Neural progenitor cell (in vitro differentiated cells): ENCODE measurements at regions not wholly inside any gene's neighbourhood (a gene's known extent, or its start where the extent isn't known, plus 50 kb on each side); places are given as distances from the start of the nearest gene placed in this dataset.
A peak's percentile ranks its signal among the peaks of the same experiment; 100 is the strongest.

Experiments used
- DNase-seq: peaks from one replicate; pipeline ENCODE4 v3.0.0-alpha.2; 2016; ENCODE audit warnings: low spot score
- H2AFZ ChIP-seq: fragments of 200-600 bp; sonication (generic); replicated peaks from 2 replicates; pipeline ENCODE4 v1.6.1; 2016; ENCODE audit warnings: antibody characterized with exemption
- H3F3A ChIP-seq: fragments of 200-600 bp; sonication (generic); 2 replicates; pipeline ENCODE4 v1.6.1; 2016; ENCODE audit warnings: antibody characterized with exemption, low read depth
- H3K27ac ChIP-seq: fragments of 200-600 bp; sonication (generic); 2 replicates; pipeline ENCODE4 v1.5.1; 2016; ENCODE audit warnings: mild to moderate bottlenecking
- H3K27me3 ChIP-seq: fragments of 200-600 bp; sonication (generic); 2 replicates; pipeline ENCODE4 v1.6.1; 2016; ENCODE audit warnings: mild to moderate bottlenecking, moderate library complexity
- H3K36me3 ChIP-seq: fragments of 200-600 bp; sonication (generic); 2 replicates; pipeline ENCODE4 v1.5.1; 2016
- H3K4me1 ChIP-seq: fragments of 200-600 bp; sonication (generic); 2 replicates; pipeline ENCODE4 v1.6.1; 2016; ENCODE audit warnings: mixed run types
- H3K4me2 ChIP-seq: fragments of 200-600 bp; sonication (generic); 2 replicates; pipeline ENCODE4 v1.6.1; 2016
- H3K4me3 ChIP-seq: fragments of 200-600 bp; sonication (generic); 2 replicates; pipeline ENCODE4 v1.5.1; 2016
- H3K79me2 ChIP-seq: fragments of 200-600 bp; sonication (generic); 2 replicates; pipeline ENCODE4 v1.6.1; 2016; ENCODE audit warnings: low read depth
- H3K9ac ChIP-seq: fragments of 200-600 bp; sonication (generic); 2 replicates; pipeline ENCODE4 v1.6.1; 2016
- H3K9me3 ChIP-seq: fragments of 200-600 bp; sonication (generic); 2 replicates; pipeline ENCODE4 v1.5.1; 2016; ENCODE audit warnings: low read depth
- H4K20me1 ChIP-seq: fragments of 200-600 bp; sonication (generic); 2 replicates; pipeline ENCODE4 v1.6.1; 2016; ENCODE audit warnings: low read depth
- H3K27ac Mint-ChIP-seq: 3 replicates; pipeline ENCODE4 v1.8.0; 2021; ENCODE audit warnings: mixed read lengths
- H3K27me3 Mint-ChIP-seq: 2 replicates; pipeline ENCODE4 v1.8.0; 2022; ENCODE audit warnings: low read depth, mild to moderate bottlenecking, inconsistent platforms, moderate library complexity, mixed read lengths; ENCODE audit not compliant: insufficient read depth
- H3K36me3 Mint-ChIP-seq: 3 replicates; pipeline ENCODE4 v1.8.0; 2021; ENCODE audit warnings: mixed read lengths
- H3K4me1 Mint-ChIP-seq: 3 replicates; pipeline ENCODE4 v1.8.0; 2021; ENCODE audit warnings: mixed read lengths
- H3K4me3 Mint-ChIP-seq: 3 replicates; pipeline ENCODE4 v1.8.0; 2021; ENCODE audit warnings: mild to moderate bottlenecking, moderate library complexity, mixed read lengths
- H3K9me3 Mint-ChIP-seq: 3 replicates; pipeline ENCODE4 v1.8.0; 2020; ENCODE audit warnings: mixed read lengths
- EZH2 ChIP-seq: fragments of 200-600 bp; sonication (generic); IDR thresholded peaks from 2 replicates; pipeline ENCODE4 v1.6.1; 2017; ENCODE audit warnings: antibody characterized with exemption, mild to moderate bottlenecking, moderate library complexity
- EZH2phosphoT487 ChIP-seq: fragments of 200-600 bp; sonication (generic); IDR thresholded peaks from 2 replicates; pipeline ENCODE4 v1.6.1; 2017; ENCODE audit warnings: antibody characterized with exemption
- TF ChIP-seq, protein P1 (sequence below): fragments of 200-600 bp; sonication (generic); IDR thresholded peaks from 2 replicates; pipeline ENCODE4 v1.5.1; 2017; ENCODE audit warnings: antibody characterized with exemption, mild to moderate bottlenecking

DNA sequence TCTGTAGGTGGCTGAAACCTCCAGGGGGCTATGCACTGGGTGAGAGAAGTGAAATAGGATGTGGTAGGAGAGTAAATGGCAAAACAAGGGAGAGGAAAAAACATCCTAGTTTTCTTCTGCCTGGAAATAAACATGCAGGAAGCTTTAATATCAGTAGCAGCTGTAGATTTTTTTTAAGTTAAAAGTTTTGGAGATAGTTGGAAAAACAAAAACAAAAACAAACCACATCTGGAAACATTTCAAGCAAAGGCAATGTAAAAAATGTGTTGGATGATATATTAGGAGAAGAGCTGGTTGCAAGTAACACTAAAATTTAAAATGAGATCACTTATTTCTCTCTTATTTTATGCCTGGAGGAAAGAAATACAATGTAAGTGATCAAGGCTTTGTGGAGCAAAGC lies 388.0 kb downstream of the SPRY1 start:
- Histone ChIP-seq H3K79me2 (no peaks in the 10 kb centered on the region), H3K9ac (no peak overlapping the region), H3K27ac (peak overlapping the region; percentile 81), H2AFZ (no peak overlapping the region), H3K4me1 (peaks cover 29% of the 10 kb centered on the region), H3K36me3 (no peaks in the 10 kb centered on the region), H3F3A (peaks cover 16% of the 10 kb centered on the region), H4K20me1 (no peaks in the 10 kb centered on the region), H3K27me3 (no peaks in the 10 kb centered on the region), H3K9me3 (no peaks in the 10 kb centered on the region), H3K4me3 (no peak overlapping the region), H3K4me2 (no peak overlapping the region)
- no peak for DNase-seq
- H3K4me3 Mint-ChIP-seq, result no peak overlapping the region
- peak overlapping the region; percentile 9 for H3K27ac Mint-ChIP-seq
- peaks cover 4% of the 10 kb centered on the region for H3K36me3 Mint-ChIP-seq
- H3K9me3 Mint-ChIP-seq, result peaks cover 13% of the 10 kb centered on the region
- peaks cover 18% of the 10 kb centered on the region for H3K4me1 Mint-ChIP-seq
- H3K27me3 Mint-ChIP-seq, result no peaks in the 10 kb centered on the region
- TF ChIP-seq, protein P1, sequence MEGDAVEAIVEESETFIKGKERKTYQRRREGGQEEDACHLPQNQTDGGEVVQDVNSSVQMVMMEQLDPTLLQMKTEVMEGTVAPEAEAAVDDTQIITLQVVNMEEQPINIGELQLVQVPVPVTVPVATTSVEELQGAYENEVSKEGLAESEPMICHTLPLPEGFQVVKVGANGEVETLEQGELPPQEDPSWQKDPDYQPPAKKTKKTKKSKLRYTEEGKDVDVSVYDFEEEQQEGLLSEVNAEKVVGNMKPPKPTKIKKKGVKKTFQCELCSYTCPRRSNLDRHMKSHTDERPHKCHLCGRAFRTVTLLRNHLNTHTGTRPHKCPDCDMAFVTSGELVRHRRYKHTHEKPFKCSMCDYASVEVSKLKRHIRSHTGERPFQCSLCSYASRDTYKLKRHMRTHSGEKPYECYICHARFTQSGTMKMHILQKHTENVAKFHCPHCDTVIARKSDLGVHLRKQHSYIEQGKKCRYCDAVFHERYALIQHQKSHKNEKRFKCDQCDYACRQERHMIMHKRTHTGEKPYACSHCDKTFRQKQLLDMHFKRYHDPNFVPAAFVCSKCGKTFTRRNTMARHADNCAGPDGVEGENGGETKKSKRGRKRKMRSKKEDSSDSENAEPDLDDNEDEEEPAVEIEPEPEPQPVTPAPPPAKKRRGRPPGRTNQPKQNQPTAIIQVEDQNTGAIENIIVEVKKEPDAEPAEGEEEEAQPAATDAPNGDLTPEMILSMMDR, result no peak
- TF ChIP-seq EZH2 (no peak), EZH2phosphoT487 (no peak)

- no peak overlapping the region for H3K4me3 ChIP-seq
- H3K9ac ChIP-seq, result no peak overlapping the region
- no peaks in the 10 kb centered on the region for H4K20me1 ChIP-seq
- Mint-ChIP-seq H3K9me3 (peaks cover 9% of the 10 kb centered on the region), H3K27ac (no peak overlapping the region), H3K4me3 (no peak overlapping the region), H3K4me1 (peaks cover 18% of the 10 kb centered on the region), H3K27me3 (no peaks in the 10 kb centered on the region), H3K36me3 (peaks cover 4% of the 10 kb centered on the region)
- DNase-seq, result peak; percentile 64
- no peak overlapping the region for H2AFZ ChIP-seq
- H3K36me3 ChIP-seq, result no peaks in the 10 kb centered on the region
- H3F3A ChIP-seq, result peaks cover 16% of the 10 kb centered on the region
- H3K27ac ChIP-seq, result peak overlapping the region; percentile 81
- no peaks in the 10 kb centered on the region for H3K27me3 ChIP-seq
- H3K4me2 ChIP-seq, result peak overlapping the region; percentile 17
- no peaks in the 10 kb centered on the region for H3K79me2 ChIP-seq
- H3K9me3 ChIP-seq, result no peaks in the 10 kb centered on the region
- TF ChIP-seq EZH2phosphoT487 (no peak), EZH2 (no peak)
- TF ChIP-seq, protein P1, result no peak
- peaks cover 29% of the 10 kb centered on the region for H3K4me1 ChIP-seq
These were observed 388.9 kb downstream of the SPRY1 start for GRCh38 chr4:123785538-123785937.

GRCh38 chr4:123786163-123786915 lies 389.7 kb downstream of the SPRY1 start:
- peaks cover 2% of the 10 kb centered on the region for H3K36me3 Mint-ChIP-seq
- peaks cover 16% of the 10 kb centered on the region for H3F3A ChIP-seq
- no peak overlapping the region for H3K27ac Mint-ChIP-seq
- H3K4me1 ChIP-seq, result peaks cover 29% of the 10 kb centered on the region
- no peaks in the 10 kb centered on the region for H3K9me3 ChIP-seq
- H3K36me3 ChIP-seq, result no peaks in the 10 kb centered on the region
- no peak overlapping the region for H3K9ac ChIP-seq
- no peaks in the 10 kb centered on the region for H4K20me1 ChIP-seq
- peaks cover 18% of the 10 kb centered on the region for H3K4me1 Mint-ChIP-seq
- peak overlapping the region; percentile 17 for H3K4me2 ChIP-seq
- peaks cover 5% of the 10 kb centered on the region for H3K9me3 Mint-ChIP-seq
- H3K4me3 Mint-ChIP-seq, result no peak overlapping the region
- no peaks in the 10 kb centered on the region for H3K79me2 ChIP-seq
- H3K4me3 ChIP-seq, result no peak overlapping the region
- TF ChIP-seq EZH2, result no peak
- TF ChIP-seq EZH2phosphoT487, result no peak
- TF ChIP-seq, protein P1, result no peak
- no peak for DNase-seq
- no peaks in the 10 kb centered on the region for H3K27me3 ChIP-seq
- H2AFZ ChIP-seq, result peak overlapping the region; percentile 35
- H3K27ac ChIP-seq, result peak overlapping the region; percentile 81
- H3K27me3 Mint-ChIP-seq, result no peaks in the 10 kb centered on the region
